Myocyte (in vitro differentiated cells): ENCODE measurements at regions not wholly inside any gene's neighbourhood (a gene's known extent, or its start where the extent isn't known, plus 50 kb on each side); places are given as distances from the start of the nearest gene placed in this dataset.
"Not testable (repeated sequence)": the region's sequence is repeated elsewhere in the genome, so short reads cannot be mapped to it uniquely, and the experiment has no call there.

Experiments
- DNase-seq: peaks from one replicate; pipeline ENCODE4 v3.0.0-alpha.2; 2012; ENCODE audit warnings: low read depth

- no peak for DNase-seq
Observed at GRCh38 chr5:145574889-145575573, 260.1 kb downstream of the PRELID2 start.

- peak; percentile 13 for DNase-seq
Observed at GRCh38 chr5:145568581-145568980, 266.6 kb downstream of the PRELID2 start.

- DNase-seq: no peak
Observed at GRCh38 chr5:145562931-145563330, 272.2 kb downstream of the PRELID2 start.

- DNase-seq: no peak
Observed at GRCh38 chr5:145558288-145558687, 276.9 kb downstream of the PRELID2 start.

- no peak for DNase-seq
Observed at GRCh38 chr5:145557345-145557744, 277.8 kb downstream of the PRELID2 start.

GRCh38 chr5:145554399-145554798 lies 280.7 kb downstream of the PRELID2 start:
- peak; percentile 76 for DNase-seq

GRCh38 chr5:145553177-145553576 lies 282.0 kb downstream of the PRELID2 start:
- DNase-seq: no peak

- no peak for DNase-seq
Observed at GRCh38 chr5:145551714-145552113, 283.4 kb downstream of the PRELID2 start.

GRCh38 chr5:145548097-145548496 lies 287.0 kb downstream of the PRELID2 start:
- DNase-seq: no peak

- no peak for DNase-seq
Observed at GRCh38 chr5:145544401-145544800, 290.7 kb downstream of the PRELID2 start.

- no peak for DNase-seq
Observed at GRCh38 chr5:145543968-145544367, 291.2 kb downstream of the PRELID2 start.

- no peak for DNase-seq
Observed at GRCh38 chr5:145540375-145540774, 294.8 kb downstream of the PRELID2 start.

GRCh38 chr5:145539201-145539600 lies 295.9 kb downstream of the PRELID2 start:
- DNase-seq: no peak

- no peak for DNase-seq
Observed at GRCh38 chr5:145536133-145536532, 299.0 kb downstream of the PRELID2 start.

GRCh38 chr5:145531038-145531734 lies 304.0 kb downstream of the PRELID2 start:
- DNase-seq: peak; percentile 32

GRCh38 chr5:145521523-145521922 lies 313.6 kb downstream of the PRELID2 start:
- no peak for DNase-seq

- DNase-seq: no peak
Observed at GRCh38 chr5:145521066-145521465, 314.1 kb downstream of the PRELID2 start.

- no peak for DNase-seq
Observed at GRCh38 chr5:145520335-145520734, 314.8 kb downstream of the PRELID2 start.

GRCh38 chr5:145517588-145517987 lies 317.6 kb downstream of the PRELID2 start:
- DNase-seq: not testable (repeated sequence)

GRCh38 chr5:145511351-145511750 lies 323.8 kb downstream of the PRELID2 start:
- no peak for DNase-seq

- no peak for DNase-seq
Observed at GRCh38 chr5:145510769-145511168, 324.4 kb downstream of the PRELID2 start.

- no peak for DNase-seq
Observed at GRCh38 chr5:145510324-145510723, 324.8 kb downstream of the PRELID2 start.
